ENCODE measurements at regions not wholly inside any gene's neighbourhood (a gene's known extent, or its start where the extent isn't known, plus 50 kb on each side); places are given as distances from the start of the nearest gene placed in this dataset.

DNA sequence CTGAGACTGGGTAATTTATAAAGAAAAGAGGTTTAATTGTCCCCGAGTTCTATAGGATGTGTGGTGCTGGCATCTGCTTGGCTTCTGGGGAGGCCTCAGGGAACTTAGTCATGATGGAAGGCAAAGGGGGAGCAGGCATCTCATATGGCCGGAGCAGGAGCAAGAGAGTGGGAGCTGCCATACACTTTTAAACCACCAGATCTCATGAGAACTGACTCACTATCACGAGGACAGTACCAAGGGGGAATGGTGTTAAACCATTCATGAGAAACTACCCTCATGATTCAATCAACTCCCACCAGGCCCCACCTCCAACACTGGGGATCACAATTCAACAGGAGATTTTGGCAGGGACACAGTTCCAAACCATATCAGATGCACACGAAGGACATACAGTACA lies 199.9 kb upstream of the DPP6 start:
- H3K27me3 ChIP-seq = no peaks in the 10 kb centered on the region
- TF ChIP-seq, protein P1, sequence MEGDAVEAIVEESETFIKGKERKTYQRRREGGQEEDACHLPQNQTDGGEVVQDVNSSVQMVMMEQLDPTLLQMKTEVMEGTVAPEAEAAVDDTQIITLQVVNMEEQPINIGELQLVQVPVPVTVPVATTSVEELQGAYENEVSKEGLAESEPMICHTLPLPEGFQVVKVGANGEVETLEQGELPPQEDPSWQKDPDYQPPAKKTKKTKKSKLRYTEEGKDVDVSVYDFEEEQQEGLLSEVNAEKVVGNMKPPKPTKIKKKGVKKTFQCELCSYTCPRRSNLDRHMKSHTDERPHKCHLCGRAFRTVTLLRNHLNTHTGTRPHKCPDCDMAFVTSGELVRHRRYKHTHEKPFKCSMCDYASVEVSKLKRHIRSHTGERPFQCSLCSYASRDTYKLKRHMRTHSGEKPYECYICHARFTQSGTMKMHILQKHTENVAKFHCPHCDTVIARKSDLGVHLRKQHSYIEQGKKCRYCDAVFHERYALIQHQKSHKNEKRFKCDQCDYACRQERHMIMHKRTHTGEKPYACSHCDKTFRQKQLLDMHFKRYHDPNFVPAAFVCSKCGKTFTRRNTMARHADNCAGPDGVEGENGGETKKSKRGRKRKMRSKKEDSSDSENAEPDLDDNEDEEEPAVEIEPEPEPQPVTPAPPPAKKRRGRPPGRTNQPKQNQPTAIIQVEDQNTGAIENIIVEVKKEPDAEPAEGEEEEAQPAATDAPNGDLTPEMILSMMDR (IDR thresholded peaks at IDR 0.05) = no peak
- TF ChIP-seq POLR2A (IDR thresholded peaks at IDR 0.05) = no peak
- intact Hi-C loops (cut with DNase I; ENCODE audit: low total_unique reads) = no loop called here

DNA sequence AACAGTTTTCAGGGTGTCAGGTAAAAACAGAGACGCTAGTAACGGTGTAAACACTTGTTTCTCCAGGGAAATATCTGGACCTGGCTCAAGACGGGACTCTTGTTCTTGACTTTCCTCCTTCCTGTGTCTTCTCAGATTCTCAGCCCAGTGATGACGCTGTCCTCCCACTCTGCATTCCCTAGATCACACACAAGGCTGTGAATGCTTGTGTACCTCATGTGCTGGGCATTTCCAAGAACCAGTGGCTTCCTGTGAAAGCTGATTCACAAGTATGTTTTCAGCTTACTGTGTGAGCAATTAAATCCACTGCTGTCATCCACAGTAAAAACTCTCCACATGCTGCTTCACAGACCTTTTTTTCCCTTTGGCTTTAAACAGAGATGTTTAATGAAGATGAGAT lies 193.8 kb upstream of the DPP6 start:
- H3K4me3 ChIP-seq = no peak overlapping the region
- H3K27me3 ChIP-seq = no peaks in the 10 kb centered on the region
- H3K27ac ChIP-seq = peak overlapping the region; percentile 21 to 55
- peaks cover 0 to 5% of the 10 kb centered on the region in 2 donors for H3K9me3 ChIP-seq
- no peaks in the 10 kb centered on the region for H3K36me3 ChIP-seq
- intact Hi-C loops (cut with DNase I; ENCODE audit: low total_unique reads) = no loop called here
- peaks cover 0 to 7% of the 10 kb centered on the region in 2 donors for H3K4me1 ChIP-seq
- TF ChIP-seq POLR2A (IDR thresholded peaks at IDR 0.05) = no peak
- TF ChIP-seq, protein P1 (IDR thresholded peaks at IDR 0.05) = no peak
- peak; percentile 36 to 56 for DNase-seq

More for the DNA sequence above, 199.9 kb upstream of the DPP6 start:
- no peak overlapping the region for H3K4me3 ChIP-seq
- H3K4me1 ChIP-seq = no peaks in the 10 kb centered on the region
- H3K27ac ChIP-seq = no peak overlapping the region
- H3K36me3 ChIP-seq = no peaks in the 10 kb centered on the region
- DNase-seq = no peak
- H3K9me3 ChIP-seq = peaks cover 0 to 5% of the 10 kb centered on the region in 2 donors

DNA sequence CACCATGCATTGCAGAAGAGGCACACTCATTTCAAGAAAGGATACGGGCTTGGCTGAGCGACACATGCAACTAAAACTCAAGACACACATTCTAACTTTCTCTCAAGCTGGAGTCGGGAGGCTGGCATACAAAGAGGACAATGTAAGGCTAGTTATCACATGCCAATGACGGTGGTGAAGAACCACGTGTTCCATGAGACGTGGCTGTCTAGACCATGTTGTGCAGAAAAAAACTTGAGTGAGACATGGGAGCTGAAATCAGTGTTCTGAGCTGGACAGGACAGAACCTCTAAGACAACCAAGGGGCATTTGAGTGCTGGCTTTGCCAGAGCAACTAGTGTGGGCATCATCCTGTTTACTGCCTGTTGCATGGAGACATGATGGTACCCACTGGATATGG lies 193.0 kb upstream of the DPP6 start:
- H3K27ac ChIP-seq = peak overlapping the region in 1 of 2 donors; percentile 55
- H3K4me3 ChIP-seq = no peak overlapping the region
- H3K27me3 ChIP-seq = no peaks in the 10 kb centered on the region
- intact Hi-C loops (cut with DNase I; ENCODE audit: low total_unique reads) = no loop called here
- no peaks in the 10 kb centered on the region for H3K36me3 ChIP-seq
- H3K4me1 ChIP-seq = peaks cover 0 to 7% of the 10 kb centered on the region in 2 donors
- no peak for TF ChIP-seq POLR2A (IDR thresholded peaks at IDR 0.05)
- TF ChIP-seq, protein P1 (IDR thresholded peaks at IDR 0.05) = no peak
- DNase-seq = no peak
- peaks cover 0 to 5% of the 10 kb centered on the region in 2 donors for H3K9me3 ChIP-seq

DNA sequence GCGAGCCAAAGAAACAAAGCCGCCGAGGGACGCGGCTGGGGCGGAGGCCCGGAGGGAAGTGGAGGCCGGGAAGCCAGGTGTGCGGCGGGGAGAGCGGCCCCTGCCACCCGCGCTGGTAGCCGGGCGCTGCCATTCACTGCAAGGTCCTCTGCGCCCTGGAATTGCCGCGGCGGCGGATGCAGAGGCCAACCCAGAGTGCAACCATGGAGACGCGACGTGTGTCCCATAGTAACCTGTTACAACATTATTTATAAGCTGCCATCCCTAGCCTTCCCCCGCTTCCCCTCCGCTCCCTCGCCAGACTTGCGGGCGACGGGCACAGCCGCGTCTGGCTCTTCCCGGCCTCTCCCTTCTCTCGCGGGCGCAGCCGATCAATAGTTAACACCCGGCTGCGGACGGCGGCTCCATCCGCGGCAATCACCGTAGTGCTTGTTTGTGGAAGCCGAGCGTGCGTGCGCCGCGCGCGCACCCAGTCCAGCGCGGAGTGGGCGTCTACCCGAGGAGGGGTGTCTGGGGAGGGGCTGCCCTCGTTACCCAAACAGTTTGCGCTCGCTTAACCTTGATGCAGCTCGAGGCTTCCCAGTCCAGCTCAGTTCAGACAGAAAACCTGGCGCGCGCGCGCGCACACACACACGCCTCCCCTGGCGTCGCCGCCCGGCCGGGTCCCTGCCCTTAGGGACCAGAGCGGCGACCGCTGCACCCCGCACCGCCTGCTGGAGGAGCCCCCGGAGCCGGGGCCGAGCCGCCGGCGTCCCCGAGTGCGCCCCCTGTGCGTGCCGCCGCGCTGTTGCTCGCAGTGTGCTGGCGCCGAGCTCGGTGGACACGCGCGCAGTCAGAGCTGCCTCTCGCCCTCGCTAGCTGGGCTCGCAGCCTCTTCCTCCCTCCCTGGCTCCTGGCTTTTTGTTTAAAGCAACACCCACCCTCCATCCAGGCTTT lies 165.4 kb upstream of the DPP6 start:
- peak; percentile 16 to 33 for DNase-seq
- no peaks in the 10 kb centered on the region for H3K27me3 ChIP-seq
- H3K9me3 ChIP-seq = no peaks in the 10 kb centered on the region
- no peaks in the 10 kb centered on the region for H3K36me3 ChIP-seq
- intact Hi-C loops (cut with DNase I; ENCODE audit: low total_unique reads) = no loop called here
- peaks cover 0 to 3% of the 10 kb centered on the region in 2 donors for H3K4me1 ChIP-seq
- peak overlapping the region; percentile 48 to 51 for H3K27ac ChIP-seq
- TF ChIP-seq, protein P1 (IDR thresholded peaks at IDR 0.05) = peak in 3 of 4 experiments; percentile 22 to 56 (median 50)
- no peak for TF ChIP-seq POLR2A (IDR thresholded peaks at IDR 0.05)
- peak overlapping the region; percentile 30 to 42 for H3K4me3 ChIP-seq
